KOPT-K1 (cell line): ENCODE measurements at regions not wholly inside any gene's neighbourhood (a gene's known extent, or its start where the extent isn't known, plus 50 kb on each side); places are given as distances from the start of the nearest gene placed in this dataset.
"Not testable (repeated sequence)": the region's sequence is repeated elsewhere in the genome, so short reads cannot be mapped to it uniquely, and the experiment has no call there.

Experiments
- H3K27ac ChIP-seq: fragments of 200-600 bp; sonication (generic); 2 replicates; pipeline ENCODE4 v1.5.1; 2016; ENCODE audit warnings: antibody characterized with exemption, mild to moderate bottlenecking, low read depth, low read length; ENCODE audit not compliant: poor library complexity, severe bottlenecking
- H3K36me3 ChIP-seq: fragments of 200-600 bp; sonication (generic); 2 replicates; pipeline ENCODE4 v1.5.1; 2017; ENCODE audit warnings: antibody characterized with exemption, mild to moderate bottlenecking, low read length, moderate library complexity; ENCODE audit not compliant: insufficient read depth
- H3K9me3 ChIP-seq: fragments of 200-600 bp; sonication (generic); 2 replicates; pipeline ENCODE4 v1.5.1; 2017; ENCODE audit warnings: antibody characterized with exemption, low read length, mild to moderate bottlenecking; ENCODE audit not compliant: insufficient read depth, poor library complexity, severe bottlenecking

- Histone ChIP-seq H3K36me3 (no peaks in the 10 kb centered on the region), H3K9me3 (no peaks in the 10 kb centered on the region), H3K27ac (no peak overlapping the region)
Measured at GRCh38 chr15:62324382-62324781, 159.3 kb upstream of the C2CD4B start.

- no peak overlapping the region for H3K27ac ChIP-seq
- H3K36me3 ChIP-seq = no peaks in the 10 kb centered on the region
- no peaks in the 10 kb centered on the region for H3K9me3 ChIP-seq
Measured at GRCh38 chr15:62325597-62325996, 160.5 kb upstream of the C2CD4B start.

DNA sequence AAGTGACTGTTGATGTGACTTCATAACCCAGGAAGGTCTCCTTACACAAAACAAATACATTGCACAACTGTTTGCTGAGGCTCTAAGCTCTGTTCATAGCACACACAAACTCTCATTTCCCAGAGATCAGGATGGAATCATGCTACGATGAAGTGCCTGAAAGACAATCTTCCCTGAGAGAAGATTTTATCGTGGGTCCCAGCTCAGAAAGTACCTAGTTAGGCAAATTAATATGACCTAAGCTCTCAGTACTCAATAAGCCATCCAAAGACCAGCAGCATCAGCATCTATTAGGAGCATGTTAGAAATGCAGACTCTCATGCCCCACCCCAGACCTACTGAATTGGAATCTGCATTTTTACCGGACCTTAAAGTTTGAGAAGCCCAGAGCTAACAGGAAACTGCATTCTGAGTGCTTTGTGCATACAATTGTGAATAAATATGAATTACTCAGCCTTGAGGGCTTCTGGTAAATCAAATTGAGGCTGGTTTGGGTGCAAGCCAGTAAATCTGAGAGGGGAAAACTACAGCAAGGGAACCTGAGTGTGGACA is 161.5 kb upstream of the C2CD4B start:
- no peaks in the 10 kb centered on the region for H3K9me3 ChIP-seq
- no peaks in the 10 kb centered on the region for H3K36me3 ChIP-seq
- H3K27ac ChIP-seq = no peak overlapping the region

- Histone ChIP-seq H3K27ac (no peak overlapping the region), H3K9me3 (no peaks in the 10 kb centered on the region), H3K36me3 (no peaks in the 10 kb centered on the region)
Measured at GRCh38 chr15:62327406-62327805, 162.3 kb upstream of the C2CD4B start.

GRCh38 chr15:62332472-62332871 is 167.4 kb upstream of the C2CD4B start:
- not testable (repeated sequence) for H3K27ac ChIP-seq, H3K36me3 ChIP-seq, H3K9me3 ChIP-seq

- H3K27ac ChIP-seq = no peak overlapping the region
- no peaks in the 10 kb centered on the region for H3K9me3 ChIP-seq
- no peaks in the 10 kb centered on the region for H3K36me3 ChIP-seq
Measured at GRCh38 chr15:62334536-62334935, 169.5 kb upstream of the C2CD4B start.

GRCh38 chr15:62337934-62338333 is 172.8 kb upstream of the C2CD4B start:
- H3K36me3 ChIP-seq = no peaks in the 10 kb centered on the region
- H3K9me3 ChIP-seq = no peaks in the 10 kb centered on the region
- H3K27ac ChIP-seq = no peak overlapping the region

- no peaks in the 10 kb centered on the region for H3K9me3 ChIP-seq
- no peaks in the 10 kb centered on the region for H3K36me3 ChIP-seq
- no peak overlapping the region for H3K27ac ChIP-seq
Measured at GRCh38 chr15:62338497-62338896, 173.4 kb upstream of the C2CD4B start.

- H3K27ac ChIP-seq = no peak overlapping the region
- H3K9me3 ChIP-seq = no peaks in the 10 kb centered on the region
Measured at GRCh38 chr15:62342959-62343358, 177.9 kb upstream of the C2CD4B start.

GRCh38 chr15:62343397-62343796 is 178.3 kb upstream of the C2CD4B start:
- Histone ChIP-seq H3K36me3 (no peaks in the 10 kb centered on the region), H3K9me3 (no peaks in the 10 kb centered on the region), H3K27ac (no peak overlapping the region)

More at GRCh38 chr15:62342959-62343358, 177.9 kb upstream of the C2CD4B start:
- H3K36me3 ChIP-seq = no peaks in the 10 kb centered on the region

- Histone ChIP-seq H3K27ac (no peak overlapping the region), H3K9me3 (no peaks in the 10 kb centered on the region)
Measured at GRCh38 chr15:62344806-62345539, 179.9 kb upstream of the C2CD4B start.

GRCh38 chr15:62346168-62346567 is 181.1 kb upstream of the C2CD4B start:
- no peaks in the 10 kb centered on the region for H3K36me3 ChIP-seq
- H3K9me3 ChIP-seq = no peaks in the 10 kb centered on the region
- no peak overlapping the region for H3K27ac ChIP-seq

More at GRCh38 chr15:62344806-62345539, 179.9 kb upstream of the C2CD4B start:
- no peaks in the 10 kb centered on the region for H3K36me3 ChIP-seq

GRCh38 chr15:62348118-62348517 is 183.0 kb upstream of the C2CD4B start:
- no peaks in the 10 kb centered on the region for H3K36me3 ChIP-seq
- no peak overlapping the region for H3K27ac ChIP-seq
- no peaks in the 10 kb centered on the region for H3K9me3 ChIP-seq

DNA sequence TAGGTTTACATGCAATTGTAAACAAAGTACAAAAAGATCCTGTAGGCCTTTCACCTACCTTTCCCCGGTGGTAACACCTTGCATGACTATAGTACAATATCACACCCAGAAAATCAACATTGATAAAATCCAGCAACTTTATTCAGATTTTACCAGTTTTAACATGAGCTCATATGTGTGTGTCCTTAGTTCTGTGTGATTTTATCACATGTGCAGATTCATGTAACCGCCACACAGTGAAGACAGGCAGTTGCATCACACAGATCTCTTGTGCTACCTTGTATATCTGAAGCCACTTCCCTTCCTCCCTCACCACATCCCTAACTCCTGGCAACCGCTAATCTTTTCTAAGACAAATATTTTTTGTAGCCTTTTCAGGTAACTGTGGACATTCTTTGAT is 183.5 kb upstream of the C2CD4B start:
- Histone ChIP-seq H3K27ac (no peak overlapping the region), H3K9me3 (no peaks in the 10 kb centered on the region), H3K36me3 (no peaks in the 10 kb centered on the region)

DNA sequence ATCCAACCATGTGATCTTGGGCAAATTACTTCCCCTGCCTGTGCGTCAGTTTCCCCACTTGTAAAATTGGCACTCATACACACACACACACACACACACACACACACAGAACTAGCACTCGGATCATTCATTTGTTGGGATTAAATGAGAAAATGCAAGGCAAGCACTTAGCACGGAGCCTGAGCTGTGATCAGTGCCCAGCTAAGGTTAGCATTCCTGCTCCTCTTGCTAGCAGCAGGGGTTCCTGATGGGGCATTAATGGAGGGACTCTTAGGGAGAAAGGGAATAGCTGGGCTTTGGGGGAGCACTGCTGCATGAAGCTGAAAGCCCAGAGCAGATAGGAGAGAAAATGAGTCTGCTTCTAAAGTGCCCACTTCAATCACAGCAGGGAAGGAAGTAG is 187.7 kb upstream of the C2CD4B start:
- no peaks in the 10 kb centered on the region for H3K36me3 ChIP-seq
- no peak overlapping the region for H3K27ac ChIP-seq
- H3K9me3 ChIP-seq = no peaks in the 10 kb centered on the region

DNA sequence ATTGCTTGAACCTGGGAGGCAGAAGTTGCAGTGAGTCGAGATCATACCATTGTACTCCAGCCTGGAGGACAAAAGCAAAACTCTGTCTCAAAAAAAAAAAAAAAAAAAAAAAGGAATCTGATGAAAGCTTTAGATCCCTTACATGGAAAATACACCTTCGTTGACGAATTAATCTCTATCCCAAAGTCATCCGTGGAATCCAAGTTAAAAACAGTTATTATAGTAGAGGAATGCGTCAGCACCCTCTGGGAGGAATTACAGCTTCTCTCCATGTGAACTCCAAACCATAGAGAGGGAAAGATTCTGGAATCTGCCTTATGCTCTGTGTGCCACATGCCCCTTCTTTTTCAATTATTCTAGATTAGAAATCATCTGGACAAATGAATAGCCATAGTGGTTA is 192.3 kb upstream of the C2CD4B start:
- Histone ChIP-seq H3K36me3 (no peaks in the 10 kb centered on the region), H3K9me3 (no peaks in the 10 kb centered on the region), H3K27ac (no peak overlapping the region)
